SK-N-SH (cell line): ENCODE measurements at regions not wholly inside any gene's neighbourhood (a gene's known extent, or its start where the extent isn't known, plus 50 kb on each side); places are given as distances from the start of the nearest gene placed in this dataset.
"Not testable (repeated sequence)": the region's sequence is repeated elsewhere in the genome, so short reads cannot be mapped to it uniquely, and the experiment has no call there.

ENCODE experiments used
- CTCF ChIA-PET: fragments of 300-600, 350-600 bp; formaldehyde crosslinking; extraction: SDS; loops from one replicate; lab custom pipeline; 2021; lab: Yijun Ruan, JAX
- POLR2A ChIA-PET: fragments of 350-600 bp; sonication (Branson Sonifier 250); formaldehyde crosslinking; extraction: SDS; loops from one replicate; lab custom pipeline; 2020; ENCODE audit warnings: antibody characterized with exemption, inconsistent platforms; lab: Yijun Ruan, JAX
- DNase-seq: peaks from one replicate; pipeline ENCODE4 v3.0.0; 2012
- H2AFZ ChIP-seq: fragments of 200-600 bp; sonication (generic); 2 replicates; pipeline ENCODE4 v1.8.1; 2016; ENCODE audit warnings: antibody characterized with exemption, mild to moderate bottlenecking, low read depth
- H3F3A ChIP-seq: fragments of 200-600 bp; sonication (generic); replicated peaks from 2 replicates; pipeline ENCODE3; 2016; ENCODE audit warnings: antibody characterized with exemption, mild to moderate bottlenecking; ENCODE audit not compliant: insufficient read depth
- H3K27ac ChIP-seq, 2 experiments: fragments of 200-500 bp in 1 of 2; fragments of 200-600 bp in 1 of 2; sonication (Bioruptor generic) in 1 of 2; sonication (generic), shearing (Covaris generic) in 1 of 2; 2 replicates each; pipeline versions ENCODE4 v1.5.1 to v1.6.1; 2014 to 2016; ENCODE audit warnings: low read depth in 2 of 2, inconsistent platforms in 1 of 2, low read length in 1 of 2, mild to moderate bottlenecking in 1 of 2, mixed read lengths in 1 of 2
- H3K27me3 ChIP-seq: fragments of 200-600 bp; sonication (generic), shearing (Covaris generic); 2 replicates; pipeline ENCODE4 v1.6.1; 2016; ENCODE audit warnings: mixed run types; ENCODE audit not compliant: insufficient read depth
- H3K36me3 ChIP-seq, 2 experiments: fragments of 200-500 bp in 1 of 2; fragments of 200-600 bp in 1 of 2; sonication (Bioruptor generic) in 1 of 2; sonication (generic) in 1 of 2; replicated peaks in 1 of 2; 2 replicates each; pipeline versions ENCODE3 to v1.5.1; 2014 to 2016; ENCODE audit warnings: low read length in 1 of 2, mild to moderate bottlenecking in 1 of 2; ENCODE audit not compliant: insufficient read depth in 2 of 2, control insufficient read depth in 1 of 2
- H3K4me1 ChIP-seq, 2 experiments: fragments of 200-500 bp in 1 of 2; fragments of 200-600 bp in 1 of 2; sonication (Bioruptor generic) in 1 of 2; sonication (generic), shearing (Covaris generic) in 1 of 2; 2 replicates each; pipeline versions ENCODE4 v1.5.1 to v1.6.1; 2014 to 2016; ENCODE audit warnings: low read depth in 1 of 2, low read length in 1 of 2, mixed run types in 1 of 2; ENCODE audit not compliant: insufficient read depth in 2 of 2, control insufficient read depth in 1 of 2
- H3K4me2 ChIP-seq: fragments of 200-600 bp; sonication (generic), shearing (Covaris generic); 2 replicates; pipeline ENCODE4 v1.6.1; 2017; ENCODE audit warnings: mixed run types
- H3K4me3 ChIP-seq, 2 experiments: fragments of 200-500 bp in 1 of 2; fragments of 200-600 bp in 1 of 2; sonication (Bioruptor generic) in 1 of 2; sonication (generic), shearing (Covaris generic) in 1 of 2; 2 replicates each; pipeline versions ENCODE4 v1.5.1 to v1.8.1; 2014 to 2016; ENCODE audit warnings: low read depth in 2 of 2, inconsistent platforms in 1 of 2, low read length in 1 of 2, mild to moderate bottlenecking in 1 of 2, mixed read lengths in 1 of 2, moderate library complexity in 1 of 2
- H3K79me2 ChIP-seq: fragments of 200-600 bp; sonication (generic); 2 replicates; pipeline ENCODE4 v1.8.1; 2017; ENCODE audit warnings: mild to moderate bottlenecking; ENCODE audit not compliant: insufficient read depth
- H3K9ac ChIP-seq: fragments of 200-600 bp; sonication (generic); 2 replicates; pipeline ENCODE4 v1.6.1; 2017; ENCODE audit warnings: mixed run types
- H3K9me2 ChIP-seq: fragments of 200-600 bp; sonication (generic); 2 replicates; pipeline ENCODE4 v1.6.1; 2017; ENCODE audit warnings: mixed run types
- H3K9me3 ChIP-seq: fragments of 200-600 bp; sonication (generic); 2 replicates; pipeline ENCODE4 v1.6.1; 2017; ENCODE audit warnings: mixed run types, mild to moderate bottlenecking, moderate library complexity
- H4K20me1 ChIP-seq: fragments of 200-600 bp; sonication (generic); 2 replicates; pipeline ENCODE4 v1.6.1; 2017; ENCODE audit warnings: mild to moderate bottlenecking, mixed run types; ENCODE audit not compliant: insufficient read depth
- CHD2 ChIP-seq: fragments of 150-350 bp; IDR thresholded peaks from 2 replicates; pipeline ENCODE4 v1.6.1; 2018; ENCODE audit warnings: low read length; ENCODE audit not compliant: partially characterized antibody
- ELF1 ChIP-seq: IDR thresholded peaks from 2 replicates; pipeline ENCODE4 v1.4.0; 2012
- EP300 ChIP-seq, 2 experiments: IDR thresholded peaks; 2 replicates each; pipeline versions ENCODE4 v1.4.0 to v1.6.1; 2012; ENCODE audit warnings: borderline replicate concordance in 1 of 2, low read depth in 1 of 2, low read length in 1 of 2
- FOSL2 ChIP-seq: IDR thresholded peaks from 2 replicates; pipeline ENCODE4 v1.4.0; 2012; ENCODE audit warnings: low read depth, mild to moderate bottlenecking, moderate library complexity, borderline replicate concordance
- FOXJ3 ChIP-seq: sonication (generic); formaldehyde crosslinking; IDR thresholded peaks from 2 replicates; pipeline ENCODE4 v1.5.1; 2020; ENCODE audit warnings: mild to moderate bottlenecking, missing genetic modification reagents
- GATA2 ChIP-seq: sonication (generic); formaldehyde crosslinking; IDR thresholded peaks from 2 replicates; pipeline ENCODE4 v1.5.0; 2020; ENCODE audit warnings: mild to moderate bottlenecking, missing genetic modification reagents
- MXI1 ChIP-seq: IDR thresholded peaks from 2 replicates; pipeline ENCODE4 v1.6.1; 2012; ENCODE audit warnings: mild to moderate bottlenecking, low read depth, low read length, improper control_type of control experiment
- POLR2AphosphoS5 ChIP-seq: IDR thresholded peaks from 2 replicates; pipeline ENCODE4 v1.6.1; 2012; ENCODE audit warnings: low read depth, low read length
- RAD21 ChIP-seq: IDR thresholded peaks from 2 replicates; pipeline ENCODE4 v1.6.1; 2012; ENCODE audit warnings: mild to moderate bottlenecking, low read length
- RCOR1 ChIP-seq: fragments of 150-350 bp; IDR thresholded peaks from 2 replicates; pipeline ENCODE4 v1.6.1; 2017; ENCODE audit warnings: antibody characterized with exemption, low read length
- RFX5 ChIP-seq: IDR thresholded peaks from 2 replicates; pipeline ENCODE4 v1.6.1; 2012; ENCODE audit warnings: mild to moderate bottlenecking, improper control_type of control experiment, low read length
- SMC3 ChIP-seq: IDR thresholded peaks from 2 replicates; pipeline ENCODE4 v1.6.1; 2012; ENCODE audit warnings: low read depth, low read length, improper control_type of control experiment
- TAF1 ChIP-seq: IDR thresholded peaks from 2 replicates; pipeline ENCODE4 v1.6.1; 2012; ENCODE audit warnings: low read depth, mild to moderate bottlenecking, low read length, moderate library complexity, borderline replicate concordance
- TCF12 ChIP-seq: IDR thresholded peaks from 2 replicates; pipeline ENCODE4 v1.4.0; 2012
- WGBS: methylation state at CpG from one replicate; pipeline ENCODE4 v1.1.6; 2017; ENCODE audit warnings: low lambda C conversion rate; 5-methylcytosine and 5-hydroxymethylcytosine counted together
- TF ChIP-seq, protein P1 (sequence below): IDR thresholded peaks from 2 replicates; pipeline ENCODE4 v1.4.0; 2012; ENCODE audit warnings: low read depth
- TF ChIP-seq, protein P2 (sequence below): fragments of 150-350 bp; IDR thresholded peaks from 2 replicates; pipeline ENCODE4 v1.6.1; 2016; ENCODE audit warnings: mild to moderate bottlenecking, low read depth, low read length
- TF ChIP-seq, protein P3 (sequence below): fragments of 150-350 bp; IDR thresholded peaks from 2 replicates; pipeline ENCODE4 v1.6.1; 2017; ENCODE audit warnings: antibody characterized with exemption, low read length, low read depth, borderline replicate concordance
- TF ChIP-seq, protein P4 (sequence below): fragments of 200-600 bp; sonication (generic); IDR thresholded peaks from 2 replicates; pipeline ENCODE4 v1.6.1; 2017; ENCODE audit warnings: antibody characterized with exemption, mild to moderate bottlenecking, moderate library complexity

DNA sequence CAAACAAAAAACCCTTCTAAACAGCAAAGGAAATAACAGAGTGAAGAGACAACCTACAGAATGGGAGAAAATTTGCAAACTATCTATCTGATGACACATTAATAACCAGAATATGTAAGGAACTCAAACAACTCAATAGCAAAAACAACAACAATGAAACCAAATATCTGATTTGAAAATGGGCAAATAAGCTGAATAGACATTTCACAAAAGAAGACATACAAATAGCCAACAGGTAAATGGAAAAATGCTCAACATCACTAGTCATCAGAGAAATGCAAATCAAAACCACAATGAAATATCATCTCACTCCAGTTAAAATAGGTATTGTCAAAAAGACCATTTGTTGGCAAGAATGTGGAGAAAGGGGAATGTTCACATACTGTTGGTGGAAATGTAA is 57.6 kb upstream of the RC3H1 start:
- CTCF ChIA-PET, result interaction anchor here (2.0 kb wide), 1 partner anchor 35 kb away, joined by 6 read pairs; no protein-coding TSS in a partner anchor
- Histone ChIP-seq H3K4me1 (no peaks in the 10 kb centered on the region), H4K20me1 (no peaks in the 10 kb centered on the region), H3K9me2 (no peaks in the 10 kb centered on the region), H3K9me3 (no peaks in the 10 kb centered on the region), H3K79me2 (no peaks in the 10 kb centered on the region), H3K4me2 (no peak overlapping the region), H3K9ac (no peak overlapping the region), H3F3A (no peaks in the 10 kb centered on the region), H3K27ac (no peak overlapping the region), H2AFZ (no peak overlapping the region), H3K4me3 (no peak overlapping the region), H3K27me3 (no peaks in the 10 kb centered on the region), H3K36me3 (no peaks in the 10 kb centered on the region)
- TF ChIP-seq RCOR1 (no peak), RAD21 (no peak), RFX5 (no peak), TAF1 (no peak), GATA2 (CRISPR knock-in tag) (no peak), ELF1 (no peak), POLR2AphosphoS5 (no peak), MXI1 (no peak), TCF12 (no peak)
- TF ChIP-seq, protein P1, sequence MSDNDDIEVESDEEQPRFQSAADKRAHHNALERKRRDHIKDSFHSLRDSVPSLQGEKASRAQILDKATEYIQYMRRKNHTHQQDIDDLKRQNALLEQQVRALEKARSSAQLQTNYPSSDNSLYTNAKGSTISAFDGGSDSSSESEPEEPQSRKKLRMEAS, result no peak
- TF ChIP-seq, protein P2, sequence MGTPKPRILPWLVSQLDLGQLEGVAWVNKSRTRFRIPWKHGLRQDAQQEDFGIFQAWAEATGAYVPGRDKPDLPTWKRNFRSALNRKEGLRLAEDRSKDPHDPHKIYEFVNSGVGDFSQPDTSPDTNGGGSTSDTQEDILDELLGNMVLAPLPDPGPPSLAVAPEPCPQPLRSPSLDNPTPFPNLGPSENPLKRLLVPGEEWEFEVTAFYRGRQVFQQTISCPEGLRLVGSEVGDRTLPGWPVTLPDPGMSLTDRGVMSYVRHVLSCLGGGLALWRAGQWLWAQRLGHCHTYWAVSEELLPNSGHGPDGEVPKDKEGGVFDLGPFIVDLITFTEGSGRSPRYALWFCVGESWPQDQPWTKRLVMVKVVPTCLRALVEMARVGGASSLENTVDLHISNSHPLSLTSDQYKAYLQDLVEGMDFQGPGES, result no peak
- no peak for DNase-seq
- POLR2A ChIA-PET, result no interaction called here

DNA sequence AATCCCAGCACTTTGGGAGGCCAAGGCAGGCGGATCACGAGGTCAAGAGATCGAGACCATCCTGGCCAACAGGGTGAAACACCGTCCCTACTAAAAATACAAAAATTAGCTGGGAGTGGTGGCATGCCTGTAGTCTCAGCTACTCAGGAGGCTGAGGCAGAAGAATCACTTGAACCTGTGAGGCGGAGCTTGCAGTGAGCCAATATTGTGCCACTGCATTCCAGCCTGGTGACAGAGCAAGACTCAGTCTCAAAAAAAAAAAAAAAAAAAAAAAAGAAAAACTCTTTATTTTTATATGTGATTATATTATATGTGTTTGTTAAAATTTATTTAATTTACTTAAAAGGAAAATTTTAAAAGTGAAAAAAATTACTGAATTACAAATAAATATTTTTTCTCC is 56.8 kb upstream of the RC3H1 start:
- H3F3A ChIP-seq, H3K4me3 ChIP-seq, H3K4me1 ChIP-seq, H3K9me3 ChIP-seq, POLR2A ChIA-PET, DNase-seq, CTCF ChIA-PET, H3K36me3 ChIP-seq, H3K79me2 ChIP-seq, H3K4me2 ChIP-seq, H3K27me3 ChIP-seq, H3K27ac ChIP-seq, H3K9me2 ChIP-seq, H2AFZ ChIP-seq, H3K9ac ChIP-seq, H4K20me1 ChIP-seq: not testable (repeated sequence)
- 81% methylated on average over 5 of the region's 5 CpGs for WGBS

DNA sequence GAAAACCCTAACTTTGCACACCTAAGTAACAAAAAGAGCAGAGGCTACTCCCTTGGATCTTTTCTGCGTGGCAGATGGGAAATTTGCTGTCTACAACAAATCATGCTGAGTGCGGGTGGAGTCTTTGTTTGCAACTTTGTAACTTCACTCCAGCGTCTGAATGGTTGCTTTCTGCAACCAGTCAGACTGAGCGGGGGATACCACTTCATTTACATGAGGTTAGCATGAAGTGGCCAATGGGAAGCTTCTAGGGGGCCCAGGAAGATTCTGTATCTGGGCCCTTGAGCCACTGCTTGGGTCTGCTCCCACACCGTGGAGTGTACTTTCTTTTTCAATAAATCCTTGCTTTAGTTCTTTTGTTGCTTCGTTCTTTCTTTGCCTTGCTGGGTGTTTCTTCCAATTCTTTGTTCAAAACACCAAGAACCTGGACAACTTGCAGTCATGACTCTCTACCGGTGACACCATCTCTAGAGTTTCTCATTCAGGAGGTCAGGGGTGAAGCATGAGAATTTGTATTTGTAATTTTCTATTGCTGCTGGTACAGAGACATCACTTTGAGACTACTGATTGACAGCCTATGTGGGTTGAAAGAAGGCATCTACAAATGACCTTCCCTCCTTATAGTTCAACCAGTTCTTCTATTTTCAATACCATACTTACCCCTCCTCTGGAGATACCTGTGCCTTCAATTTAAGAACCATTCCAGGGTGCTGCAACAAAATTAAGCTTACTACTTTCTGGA is 55.8 kb upstream of the RC3H1 start:
- 82% methylated on average over 7 of the region's 7 CpGs for WGBS
- ChIA-PET CTCF (no interaction called here), POLR2A (no interaction called here)
- no peak for DNase-seq
- Histone ChIP-seq H3K4me3 (no peak overlapping the region), H3K4me2 (no peak overlapping the region), H3K4me1 (no peaks in the 10 kb centered on the region), H3K36me3 (no peaks in the 10 kb centered on the region), H3K9me2 (no peaks in the 10 kb centered on the region), H3K27me3 (no peaks in the 10 kb centered on the region), H4K20me1 (no peaks in the 10 kb centered on the region), H3K27ac (no peak overlapping the region), H2AFZ (no peak overlapping the region), H3F3A (no peaks in the 10 kb centered on the region), H3K9ac (no peak overlapping the region), H3K79me2 (no peaks in the 10 kb centered on the region), H3K9me3 (no peaks in the 10 kb centered on the region)
- TF ChIP-seq GATA2 (CRISPR knock-in tag) (no peak), RFX5 (no peak), RCOR1 (no peak), MXI1 (no peak), SMC3 (no peak), EP300 (IDR thresholded peaks at IDR 0.05; ENCODE audit: borderline replicate concordance in 1 of 2, low read depth in 1 of 2, low read length in 1 of 2) (no peak), FOXJ3 (CRISPR knock-in tag) (no peak), ELF1 (no peak), TAF1 (no peak), FOSL2 (no peak), CHD2 (no peak)
- TF ChIP-seq, protein P1, result no peak
- TF ChIP-seq, protein P3, sequence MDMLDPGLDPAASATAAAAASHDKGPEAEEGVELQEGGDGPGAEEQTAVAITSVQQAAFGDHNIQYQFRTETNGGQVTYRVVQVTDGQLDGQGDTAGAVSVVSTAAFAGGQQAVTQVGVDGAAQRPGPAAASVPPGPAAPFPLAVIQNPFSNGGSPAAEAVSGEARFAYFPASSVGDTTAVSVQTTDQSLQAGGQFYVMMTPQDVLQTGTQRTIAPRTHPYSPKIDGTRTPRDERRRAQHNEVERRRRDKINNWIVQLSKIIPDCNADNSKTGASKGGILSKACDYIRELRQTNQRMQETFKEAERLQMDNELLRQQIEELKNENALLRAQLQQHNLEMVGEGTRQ, result no peak
- TF ChIP-seq, protein P4, sequence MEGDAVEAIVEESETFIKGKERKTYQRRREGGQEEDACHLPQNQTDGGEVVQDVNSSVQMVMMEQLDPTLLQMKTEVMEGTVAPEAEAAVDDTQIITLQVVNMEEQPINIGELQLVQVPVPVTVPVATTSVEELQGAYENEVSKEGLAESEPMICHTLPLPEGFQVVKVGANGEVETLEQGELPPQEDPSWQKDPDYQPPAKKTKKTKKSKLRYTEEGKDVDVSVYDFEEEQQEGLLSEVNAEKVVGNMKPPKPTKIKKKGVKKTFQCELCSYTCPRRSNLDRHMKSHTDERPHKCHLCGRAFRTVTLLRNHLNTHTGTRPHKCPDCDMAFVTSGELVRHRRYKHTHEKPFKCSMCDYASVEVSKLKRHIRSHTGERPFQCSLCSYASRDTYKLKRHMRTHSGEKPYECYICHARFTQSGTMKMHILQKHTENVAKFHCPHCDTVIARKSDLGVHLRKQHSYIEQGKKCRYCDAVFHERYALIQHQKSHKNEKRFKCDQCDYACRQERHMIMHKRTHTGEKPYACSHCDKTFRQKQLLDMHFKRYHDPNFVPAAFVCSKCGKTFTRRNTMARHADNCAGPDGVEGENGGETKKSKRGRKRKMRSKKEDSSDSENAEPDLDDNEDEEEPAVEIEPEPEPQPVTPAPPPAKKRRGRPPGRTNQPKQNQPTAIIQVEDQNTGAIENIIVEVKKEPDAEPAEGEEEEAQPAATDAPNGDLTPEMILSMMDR, result no peak
